KOPT-K1 (cell line): ENCODE measurements at regions not wholly inside any gene's neighbourhood (a gene's known extent, or its start where the extent isn't known, plus 50 kb on each side); places are given as distances from the start of the nearest gene placed in this dataset.
"Not testable (repeated sequence)": the region's sequence is repeated elsewhere in the genome, so short reads cannot be mapped to it uniquely, and the experiment has no call there.

Experiments
- H3K27ac ChIP-seq: fragments of 200-600 bp; sonication (generic); 2 replicates; pipeline ENCODE4 v1.5.1; 2016; ENCODE audit warnings: antibody characterized with exemption, mild to moderate bottlenecking, low read depth, low read length; ENCODE audit not compliant: poor library complexity, severe bottlenecking
- H3K36me3 ChIP-seq: fragments of 200-600 bp; sonication (generic); 2 replicates; pipeline ENCODE4 v1.5.1; 2017; ENCODE audit warnings: antibody characterized with exemption, mild to moderate bottlenecking, low read length, moderate library complexity; ENCODE audit not compliant: insufficient read depth
- H3K9me3 ChIP-seq: fragments of 200-600 bp; sonication (generic); 2 replicates; pipeline ENCODE4 v1.5.1; 2017; ENCODE audit warnings: antibody characterized with exemption, low read length, mild to moderate bottlenecking; ENCODE audit not compliant: insufficient read depth, poor library complexity, severe bottlenecking

DNA sequence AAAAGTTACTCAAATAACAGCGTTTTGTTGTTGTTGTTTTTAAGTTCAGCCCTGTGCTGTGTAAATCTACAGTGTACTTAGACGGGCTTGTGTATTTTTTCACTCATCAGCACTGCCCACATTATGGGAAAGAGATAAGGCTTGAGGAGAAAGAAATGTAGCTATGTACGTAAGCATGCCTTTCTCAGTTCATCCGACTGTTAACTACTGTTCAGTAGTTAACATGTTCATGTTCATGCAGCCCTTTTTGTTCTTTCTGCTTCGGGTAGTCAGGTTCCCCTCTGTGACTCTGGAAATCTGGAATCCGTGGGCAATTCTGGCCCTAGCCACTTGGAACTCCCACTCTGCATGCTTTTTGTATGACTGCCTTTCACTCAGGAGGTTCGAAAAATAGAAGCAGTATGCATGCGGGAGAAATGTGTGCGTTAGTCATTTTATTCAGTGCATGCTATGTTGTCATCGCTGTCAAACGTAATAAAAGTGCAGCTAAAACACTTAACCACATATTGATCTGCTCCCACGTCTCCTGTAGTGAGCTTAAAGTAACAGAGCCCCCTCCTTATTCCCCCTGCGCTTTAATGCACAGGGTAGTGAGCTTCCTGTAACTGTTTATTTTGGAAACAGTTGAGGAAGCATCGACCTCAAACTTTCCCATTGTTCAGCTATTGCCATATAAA lies 283.1 kb upstream of the NR2F2 start:
- no peaks in the 10 kb centered on the region for H3K36me3 ChIP-seq
- no peaks in the 10 kb centered on the region for H3K9me3 ChIP-seq
- no peak overlapping the region for H3K27ac ChIP-seq

DNA sequence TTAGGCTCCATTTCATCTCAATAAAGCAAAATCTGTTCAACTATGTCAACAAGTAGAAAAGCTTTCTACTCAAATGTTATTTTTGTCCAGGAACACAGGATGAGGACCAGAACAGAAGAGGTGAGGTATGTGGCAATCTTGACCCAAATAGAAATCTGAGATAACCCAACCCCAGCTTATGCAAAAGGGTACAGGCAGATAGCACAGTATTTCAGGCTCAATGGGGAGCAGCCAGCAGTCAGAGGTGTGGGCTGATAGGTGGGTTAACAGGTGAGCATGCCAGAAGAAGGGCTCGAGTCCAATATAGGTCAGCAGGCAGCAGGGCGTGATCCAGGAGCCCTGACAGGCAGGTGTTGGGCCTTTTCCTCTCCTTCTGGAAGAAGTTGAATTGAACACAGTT lies 281.2 kb upstream of the NR2F2 start:
- no peaks in the 10 kb centered on the region for H3K9me3 ChIP-seq
- no peak overlapping the region for H3K27ac ChIP-seq
- H3K36me3 ChIP-seq = no peaks in the 10 kb centered on the region

DNA sequence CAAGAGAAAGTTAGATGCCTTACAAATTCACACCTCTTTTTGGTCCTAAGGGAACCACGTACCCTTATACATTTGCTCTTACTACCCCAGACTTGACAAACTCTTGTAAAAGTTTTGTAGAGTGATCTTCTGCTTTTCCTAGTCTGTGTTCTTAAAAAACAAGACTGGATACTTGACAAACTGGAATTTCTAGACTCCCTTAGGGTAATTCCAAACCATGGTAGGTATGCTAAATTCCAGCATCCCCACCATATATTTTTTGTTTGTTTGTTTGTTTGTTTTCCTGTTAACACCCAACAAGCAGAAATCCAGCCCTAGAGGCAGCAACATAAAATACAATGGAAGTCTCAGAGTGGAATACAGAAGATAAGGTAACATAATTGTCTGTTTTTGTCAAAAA lies 280.7 kb upstream of the NR2F2 start:
- Histone ChIP-seq H3K36me3 (no peaks in the 10 kb centered on the region), H3K9me3 (no peaks in the 10 kb centered on the region), H3K27ac (no peak overlapping the region)

DNA sequence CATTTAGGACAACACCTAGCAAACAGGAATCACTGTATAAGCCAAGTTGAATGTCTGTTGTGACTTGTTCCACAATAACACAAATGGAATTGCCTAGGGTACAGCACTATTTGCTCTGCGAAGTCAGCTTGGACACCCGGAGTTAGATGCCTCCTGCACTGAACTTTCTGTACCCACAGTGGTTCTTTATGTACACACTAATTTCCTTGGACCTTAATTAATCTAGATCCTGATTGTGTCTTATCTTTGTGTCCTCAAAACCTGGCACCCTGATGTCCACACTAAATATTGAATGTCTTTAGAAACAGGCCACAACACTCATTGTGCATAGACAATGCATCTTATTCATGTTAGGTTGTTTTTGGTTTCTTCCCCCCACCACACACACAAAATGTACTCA lies 278.9 kb upstream of the NR2F2 start:
- Histone ChIP-seq H3K36me3 (no peaks in the 10 kb centered on the region), H3K27ac (no peak overlapping the region)

DNA sequence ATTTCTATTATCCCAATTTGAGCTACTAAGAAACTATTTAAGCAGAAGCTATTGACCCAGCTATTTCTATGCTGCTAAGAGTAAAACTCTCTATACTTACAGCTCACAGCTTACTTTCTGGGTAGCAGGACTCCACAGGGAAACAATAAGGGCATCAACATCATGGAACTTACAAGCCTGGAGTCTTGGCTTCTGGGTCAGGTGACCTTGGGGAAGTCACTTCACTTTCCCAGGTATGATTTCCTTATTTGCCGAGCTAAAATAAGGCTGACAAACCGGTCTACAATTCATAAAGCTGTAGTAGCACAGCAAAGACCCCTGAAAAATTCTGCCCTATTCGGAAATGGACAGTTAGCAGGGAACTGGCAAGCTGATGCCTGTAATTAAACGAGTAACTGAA lies 278.3 kb upstream of the NR2F2 start:
- Histone ChIP-seq H3K9me3 (no peaks in the 10 kb centered on the region), H3K27ac (no peak overlapping the region), H3K36me3 (no peaks in the 10 kb centered on the region)

More for the DNA sequence above, 278.9 kb upstream of the NR2F2 start:
- no peaks in the 10 kb centered on the region for H3K9me3 ChIP-seq

DNA sequence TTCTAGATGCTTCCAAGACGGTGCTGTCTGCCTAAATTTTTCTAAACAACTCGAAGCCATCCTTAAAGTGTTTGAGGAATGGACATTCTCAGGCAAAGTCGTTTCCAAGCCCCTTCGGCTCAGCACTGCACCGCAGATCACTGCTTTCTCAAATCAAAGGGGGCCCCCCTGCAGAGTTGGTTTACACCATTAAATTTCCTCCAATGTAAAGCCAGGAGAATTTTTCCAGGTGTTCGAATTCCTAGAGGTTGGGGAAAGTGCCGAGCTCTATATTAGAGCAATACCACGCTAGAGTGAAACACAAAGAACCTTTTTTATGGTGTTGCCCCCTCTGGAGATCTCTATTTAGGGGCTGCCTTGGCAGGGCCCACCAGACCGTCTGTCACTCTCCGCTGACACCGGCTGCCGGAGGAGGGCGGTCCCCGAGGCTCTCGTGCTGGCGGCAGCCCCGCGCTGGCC lies 277.9 kb upstream of the NR2F2 start:
- Histone ChIP-seq H3K27ac (no peak overlapping the region), H3K36me3 (no peaks in the 10 kb centered on the region), H3K9me3 (no peaks in the 10 kb centered on the region)

DNA sequence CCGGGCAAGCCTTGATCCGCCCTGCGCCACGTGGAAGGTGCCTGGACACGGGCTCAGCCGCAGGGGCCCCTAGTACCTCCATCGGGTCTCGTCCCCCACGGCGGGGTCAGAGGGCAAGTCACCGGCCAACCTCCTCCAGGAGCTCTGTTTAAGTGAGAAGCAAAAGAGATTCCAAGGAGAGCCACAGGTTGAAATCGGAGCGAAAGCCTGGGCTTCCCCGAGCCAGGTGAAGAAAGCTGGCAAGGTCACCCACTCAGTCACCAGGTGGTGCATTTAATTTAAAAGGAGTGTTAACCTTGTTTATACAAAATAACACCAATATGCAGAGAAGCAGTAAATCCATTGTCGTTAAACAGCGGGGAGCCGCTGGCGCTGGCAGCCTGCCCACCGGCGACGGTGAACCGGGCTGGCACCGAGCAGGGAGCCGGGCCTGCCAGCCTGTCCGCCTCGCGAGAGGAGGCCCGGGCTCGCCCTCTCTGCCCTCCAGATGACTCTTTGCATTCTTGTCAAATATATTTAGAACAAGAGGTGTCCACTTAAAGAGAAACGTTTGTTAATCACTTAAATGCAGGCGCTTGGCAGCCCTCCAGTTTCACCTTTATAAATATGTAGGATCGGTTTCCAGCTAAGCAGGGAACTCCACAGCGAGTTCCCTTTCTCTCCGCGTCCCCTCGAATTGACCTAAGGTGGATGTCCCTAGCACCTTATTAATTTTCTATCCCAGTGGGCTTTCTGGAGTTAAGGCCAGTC lies 277.3 kb upstream of the NR2F2 start:
- no peak overlapping the region for H3K27ac ChIP-seq
- H3K9me3 ChIP-seq = no peaks in the 10 kb centered on the region
- no peaks in the 10 kb centered on the region for H3K36me3 ChIP-seq

DNA sequence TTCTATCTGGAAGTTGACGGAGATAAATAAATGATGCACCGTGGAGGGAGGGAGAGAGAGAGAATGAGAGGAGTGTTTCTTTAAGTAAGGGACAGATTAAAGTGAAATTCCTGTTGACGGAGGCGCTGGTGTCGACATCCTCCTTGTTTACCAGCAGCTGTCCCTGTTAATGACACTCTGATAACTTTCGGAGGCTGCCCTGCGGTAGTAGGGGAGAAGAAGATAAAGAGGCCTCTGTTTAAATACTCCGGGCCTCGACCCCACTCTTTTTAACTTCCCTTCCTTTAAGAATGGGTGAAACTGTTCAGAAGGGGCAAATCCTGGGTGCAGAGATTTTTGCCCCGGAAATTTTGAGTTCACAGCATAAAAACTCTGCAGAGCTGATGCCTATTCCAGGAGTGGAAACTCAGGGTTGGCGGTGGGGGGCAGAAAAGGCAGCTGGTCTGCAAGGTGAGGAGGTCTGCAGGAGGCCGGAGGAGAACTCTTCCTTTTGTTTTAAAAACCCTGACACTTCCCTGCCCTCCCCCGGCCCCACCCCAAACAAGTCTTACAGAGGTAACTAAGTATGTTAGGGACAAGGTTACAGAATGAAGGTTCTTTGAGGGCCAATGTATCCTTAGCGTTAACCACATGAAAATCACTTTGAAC lies 276.6 kb upstream of the NR2F2 start:
- H3K9me3 ChIP-seq = no peaks in the 10 kb centered on the region
- H3K36me3 ChIP-seq = no peaks in the 10 kb centered on the region

DNA sequence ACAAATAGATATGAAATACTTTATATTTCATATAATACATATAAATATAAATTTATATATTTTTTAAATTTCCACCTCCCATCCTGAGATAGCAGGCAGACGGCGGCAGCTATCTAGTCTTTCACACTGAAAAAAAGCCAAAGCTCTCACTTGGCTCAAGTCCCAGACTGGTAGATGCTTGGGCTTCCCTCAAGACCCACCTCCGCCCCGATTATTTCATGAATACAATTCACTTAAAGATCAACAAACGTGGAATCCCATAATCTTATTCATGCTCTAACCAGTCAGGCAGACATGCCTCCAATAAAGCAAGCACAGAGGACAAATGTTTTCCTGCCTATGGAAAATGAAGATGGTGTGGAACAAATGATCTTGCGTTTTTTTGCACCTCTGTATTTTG lies 275.9 kb upstream of the NR2F2 start:
- Histone ChIP-seq H3K36me3 (no peaks in the 10 kb centered on the region), H3K27ac (no peak overlapping the region), H3K9me3 (no peaks in the 10 kb centered on the region)

More for the DNA sequence above, 276.6 kb upstream of the NR2F2 start:
- no peak overlapping the region for H3K27ac ChIP-seq

DNA sequence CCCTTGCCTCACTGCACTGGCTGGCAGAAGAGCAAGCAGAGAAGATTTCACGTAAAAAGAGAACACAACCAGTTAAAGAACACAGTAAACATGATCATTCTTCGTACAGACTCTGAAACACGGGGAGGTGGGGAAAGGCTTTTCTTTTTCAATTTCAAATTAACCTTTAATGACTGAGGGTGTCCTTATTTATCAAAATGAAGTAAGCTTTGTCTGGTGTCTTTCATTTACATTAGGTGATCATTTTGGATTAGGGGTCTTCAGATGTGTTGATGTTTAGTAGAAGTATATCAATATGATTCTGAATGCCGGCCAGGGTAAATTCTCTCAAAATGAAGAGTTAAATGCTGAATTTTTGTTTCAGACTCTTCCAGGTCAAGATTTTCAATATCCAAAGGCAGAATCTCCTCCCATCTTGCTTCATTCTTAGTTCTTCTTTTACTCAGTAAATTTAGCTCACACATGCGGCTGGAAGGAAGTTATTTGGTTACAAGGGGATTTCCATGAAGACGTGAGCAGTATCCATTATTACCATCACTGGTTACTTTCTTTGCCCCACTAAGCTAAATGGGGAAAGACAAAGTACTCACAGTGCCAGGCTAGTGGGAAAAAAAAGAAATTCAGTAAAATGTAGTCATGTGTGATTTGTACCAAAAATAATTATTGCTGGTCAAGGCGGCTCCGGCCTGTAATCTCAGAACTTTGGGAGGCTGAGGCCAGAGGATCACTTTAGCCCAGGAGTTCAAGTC lies 272.2 kb upstream of the NR2F2 start:
- no peaks in the 10 kb centered on the region for H3K9me3 ChIP-seq
- no peaks in the 10 kb centered on the region for H3K36me3 ChIP-seq
- no peak overlapping the region for H3K27ac ChIP-seq

- H3K9me3 ChIP-seq, H3K27ac ChIP-seq, H3K36me3 ChIP-seq: not testable (repeated sequence)
These were observed 271.7 kb upstream of the NR2F2 start for GRCh38 chr15:96058852-96059103.

DNA sequence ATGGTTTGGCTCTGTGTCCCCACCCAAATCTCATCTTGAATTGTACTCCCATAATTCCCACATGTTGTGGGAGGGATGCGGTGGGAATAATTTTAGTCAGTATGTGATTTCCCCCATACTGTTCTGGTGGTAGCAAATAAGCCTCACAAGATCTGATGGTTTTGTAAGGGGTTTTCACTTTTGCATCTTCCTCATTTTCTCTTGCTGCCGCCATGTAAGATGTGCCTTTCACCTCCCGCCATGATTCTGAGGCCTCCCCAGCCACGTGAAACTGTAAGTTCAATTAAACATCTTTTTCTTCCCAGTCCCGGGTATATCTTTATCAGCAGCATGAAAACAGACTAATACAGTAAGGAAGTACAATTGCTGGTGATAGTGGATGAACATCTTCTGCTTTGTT lies 269.9 kb upstream of the NR2F2 start:
- H3K27ac ChIP-seq, H3K9me3 ChIP-seq, H3K36me3 ChIP-seq: not testable (repeated sequence)

DNA sequence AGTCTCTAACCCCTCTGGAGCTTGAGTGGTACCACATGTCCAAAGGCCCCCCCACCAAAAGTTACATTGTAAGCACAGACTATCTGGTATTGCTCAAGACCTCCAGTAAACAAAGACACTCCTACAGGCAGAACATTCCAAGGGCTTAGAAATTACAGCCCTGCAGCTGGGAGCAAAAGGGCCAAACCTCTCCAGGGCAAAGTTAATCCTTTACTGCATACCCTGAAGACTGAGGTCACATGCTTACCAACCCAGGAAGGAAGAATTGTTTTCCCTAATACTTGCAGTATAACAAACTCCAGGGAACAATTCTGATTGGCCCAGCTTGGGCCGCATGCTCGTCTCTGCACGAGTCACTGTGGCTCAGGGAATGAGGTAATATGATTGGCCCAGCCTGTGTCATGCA lies 266.1 kb upstream of the NR2F2 start:
- Histone ChIP-seq H3K27ac (no peak overlapping the region), H3K36me3 (no peaks in the 10 kb centered on the region), H3K9me3 (no peaks in the 10 kb centered on the region)

GRCh38 chr15:96066126-96066525 lies 264.4 kb upstream of the NR2F2 start:
- no peak overlapping the region for H3K27ac ChIP-seq
- H3K36me3 ChIP-seq = no peaks in the 10 kb centered on the region
- no peaks in the 10 kb centered on the region for H3K9me3 ChIP-seq

DNA sequence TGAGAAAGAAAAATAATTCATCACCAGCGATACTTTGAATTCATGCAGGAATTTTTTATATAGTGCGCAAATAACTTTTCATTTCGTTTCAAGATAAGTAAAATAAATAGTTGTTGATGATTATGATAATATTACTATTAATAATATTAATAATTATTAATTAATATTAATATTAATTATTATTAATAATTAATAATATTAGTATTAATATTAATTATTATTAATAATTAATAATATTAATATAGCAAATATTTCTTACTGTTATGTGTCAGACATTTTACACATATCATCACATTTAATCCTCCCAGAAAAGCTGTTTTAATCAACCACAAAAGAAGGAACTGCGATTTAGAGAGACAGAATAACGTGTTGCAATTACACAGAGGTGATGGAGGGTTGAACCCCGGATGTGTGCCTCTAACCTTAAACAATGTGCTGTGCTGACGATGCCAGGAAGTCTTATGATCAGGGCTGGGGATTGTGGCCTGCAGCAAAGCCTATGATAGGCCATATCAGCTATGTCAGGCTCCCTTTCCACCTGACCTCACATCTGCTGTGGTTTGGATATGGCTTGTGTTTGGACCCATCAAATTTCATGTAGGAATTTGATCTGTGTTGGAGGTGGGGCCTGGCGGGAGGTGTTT lies 263.5 kb upstream of the NR2F2 start:
- no peaks in the 10 kb centered on the region for H3K9me3 ChIP-seq
- no peaks in the 10 kb centered on the region for H3K36me3 ChIP-seq
- no peak overlapping the region for H3K27ac ChIP-seq
